Activated CD4-positive, alpha-beta T cell treated with anti-CD3 and anti-CD28 coated beads for 36 hours (primary cell): ENCODE measurements at regions not wholly inside any gene's neighbourhood (a gene's known extent, or its start where the extent isn't known, plus 50 kb on each side); places are given as distances from the start of the nearest gene placed in this dataset.

Source experiments
- ATAC-seq: fragments of 200-7000 bp; cut with Tn5 transposase; one replicate; pipeline ENCODE4 v1.10.0; 2021; ENCODE audit warnings: mild to moderate bottlenecking, moderate library complexity
- CTCF ChIA-PET: fragments of 350-600 bp; sonication (Branson Sonifier 250); formaldehyde crosslinking; loops from one replicate; lab custom pipeline; 2021; ENCODE audit warnings: antibody characterized with exemption; lab: Charles Lee
- POLR2A ChIA-PET: fragments of 350-600 bp; sonication (Branson Sonifier 250); formaldehyde crosslinking; loops from one replicate; lab custom pipeline; 2021; ENCODE audit warnings: antibody characterized with exemption, inconsistent platforms; lab: Charles Lee
- DNase-seq: peaks from one replicate; pipeline ENCODE4 v3.0.0-alpha.2; 2020
- H3K27ac Mint-ChIP-seq: one replicate; pipeline ENCODE4 v1.8.0; 2021; ENCODE audit warnings: mixed read lengths
- H3K27me3 Mint-ChIP-seq: one replicate; pipeline ENCODE4 v1.8.0; 2021; ENCODE audit warnings: mixed read lengths
- H3K36me3 Mint-ChIP-seq: one replicate; pipeline ENCODE4 v1.8.0; 2021; ENCODE audit warnings: low read depth, mixed read lengths
- H3K4me1 Mint-ChIP-seq: one replicate; pipeline ENCODE4 v1.8.0; 2021; ENCODE audit warnings: mixed read lengths
- H3K4me3 Mint-ChIP-seq: one replicate; pipeline ENCODE4 v1.8.0; 2021; ENCODE audit warnings: mild to moderate bottlenecking, moderate library complexity, mixed read lengths
- H3K9me3 Mint-ChIP-seq: one replicate; pipeline ENCODE4 v1.8.0; 2021; ENCODE audit warnings: low read depth, mixed read lengths
- intact Hi-C, 2 experiments: fragments of 100-400 bp; cut with DNase I in 1 of 2; cut with micrococcal nuclease in 1 of 2; formaldehyde crosslinking; loops; one replicate each; pipeline versions ENCODE4 v1.14.2 to v1.15.1; 2022 to 2024; cut with DNase I, micrococcal nuclease

- Mint-ChIP-seq H3K9me3 (no peaks in the 10 kb centered on the region), H3K27me3 (no peaks in the 10 kb centered on the region), H3K27ac (no peak overlapping the region), H3K4me3 (no peak overlapping the region), H3K4me1 (no peaks in the 10 kb centered on the region), H3K36me3 (no peaks in the 10 kb centered on the region)
- intact Hi-C loops: no loop called here
- DNase-seq (no peak), ATAC-seq (no peak)
- POLR2A ChIA-PET: no interaction called here
- CTCF ChIA-PET: no interaction called here
Measured at GRCh38 chr13:88104576-88104975, 433.4 kb downstream of the SLITRK5 start.

GRCh38 chr13:88107570-88107969 lies 436.4 kb downstream of the SLITRK5 start:
- no peaks in the 10 kb centered on the region for H3K9me3 Mint-ChIP-seq
- DNase-seq (no peak), ATAC-seq (no peak)
- ChIA-PET POLR2A (no interaction called here), CTCF (no interaction called here)
- H3K4me3 Mint-ChIP-seq: no peak overlapping the region
- no peaks in the 10 kb centered on the region for H3K27me3 Mint-ChIP-seq
- no peak overlapping the region for H3K27ac Mint-ChIP-seq
- intact Hi-C loops: no loop called here
- H3K4me1 Mint-ChIP-seq: no peaks in the 10 kb centered on the region
- H3K36me3 Mint-ChIP-seq: no peaks in the 10 kb centered on the region

- H3K4me1 Mint-ChIP-seq: no peaks in the 10 kb centered on the region
- ChIA-PET POLR2A (no interaction called here), CTCF (no interaction called here)
- H3K27me3 Mint-ChIP-seq: no peaks in the 10 kb centered on the region
- no peaks in the 10 kb centered on the region for H3K9me3 Mint-ChIP-seq
- DNase-seq (no peak), ATAC-seq (no peak)
- intact Hi-C loops: no loop called here
- H3K4me3 Mint-ChIP-seq: no peak overlapping the region
- H3K36me3 Mint-ChIP-seq: no peaks in the 10 kb centered on the region
- H3K27ac Mint-ChIP-seq: no peak overlapping the region
Measured at GRCh38 chr13:88112526-88112925, 441.4 kb downstream of the SLITRK5 start.

GRCh38 chr13:88115976-88116375 lies 444.8 kb downstream of the SLITRK5 start:
- no peaks in the 10 kb centered on the region for H3K36me3 Mint-ChIP-seq
- H3K9me3 Mint-ChIP-seq: no peaks in the 10 kb centered on the region
- no peak for ATAC-seq
- no peak overlapping the region for H3K4me3 Mint-ChIP-seq
- no peak for DNase-seq
- H3K27ac Mint-ChIP-seq: no peak overlapping the region
- intact Hi-C loops: no loop called here
- ChIA-PET CTCF (no interaction called here), POLR2A (no interaction called here)
- H3K27me3 Mint-ChIP-seq: no peaks in the 10 kb centered on the region
- H3K4me1 Mint-ChIP-seq: no peaks in the 10 kb centered on the region

- H3K9me3 Mint-ChIP-seq: peaks cover 4% of the 10 kb centered on the region
- ChIA-PET CTCF (no interaction called here), POLR2A (no interaction called here)
- no peaks in the 10 kb centered on the region for H3K4me1 Mint-ChIP-seq
- ATAC-seq (no peak), DNase-seq (no peak)
- no peak overlapping the region for H3K27ac Mint-ChIP-seq
- intact Hi-C loops: no loop called here
- no peaks in the 10 kb centered on the region for H3K27me3 Mint-ChIP-seq
- H3K4me3 Mint-ChIP-seq: no peak overlapping the region
- H3K36me3 Mint-ChIP-seq: no peaks in the 10 kb centered on the region
Measured at GRCh38 chr13:88118952-88119351, 447.8 kb downstream of the SLITRK5 start.

- POLR2A ChIA-PET: no interaction called here
- H3K4me3 Mint-ChIP-seq: no peak overlapping the region
- H3K36me3 Mint-ChIP-seq: no peaks in the 10 kb centered on the region
- H3K27ac Mint-ChIP-seq: no peak overlapping the region
- CTCF ChIA-PET: no interaction called here
- ATAC-seq (no peak), DNase-seq (no peak)
- H3K27me3 Mint-ChIP-seq: no peaks in the 10 kb centered on the region
- no peaks in the 10 kb centered on the region for H3K4me1 Mint-ChIP-seq
- H3K9me3 Mint-ChIP-seq: peaks cover 4% of the 10 kb centered on the region
- intact Hi-C loops: no loop called here
Measured at GRCh38 chr13:88124142-88124541, 453.0 kb downstream of the SLITRK5 start.

GRCh38 chr13:88125055-88125454 lies 453.9 kb downstream of the SLITRK5 start:
- Mint-ChIP-seq H3K36me3 (no peaks in the 10 kb centered on the region), H3K27me3 (no peaks in the 10 kb centered on the region), H3K27ac (no peak overlapping the region), H3K4me1 (no peaks in the 10 kb centered on the region), H3K4me3 (no peak overlapping the region), H3K9me3 (peaks cover 4% of the 10 kb centered on the region)
- DNase-seq (no peak), ATAC-seq (no peak)
- intact Hi-C loops: no loop called here
- ChIA-PET CTCF (interaction anchor here (0.7 to 1.4 kb wide), 2 partner anchors 11 to 511 kb away, joined by 3 read pairs; no protein-coding TSS in a partner anchor), POLR2A (no interaction called here)

- Mint-ChIP-seq H3K9me3 (peaks cover 2% of the 10 kb centered on the region), H3K4me1 (no peaks in the 10 kb centered on the region), H3K27ac (no peak overlapping the region), H3K27me3 (no peaks in the 10 kb centered on the region), H3K36me3 (no peaks in the 10 kb centered on the region), H3K4me3 (no peak overlapping the region)
- CTCF ChIA-PET: no interaction called here
- ATAC-seq (no peak), DNase-seq (no peak)
- intact Hi-C loops: no loop called here
- POLR2A ChIA-PET: no interaction called here
Measured at GRCh38 chr13:88136098-88136790, 465.1 kb downstream of the SLITRK5 start.

GRCh38 chr13:88142653-88143052 lies 471.5 kb downstream of the SLITRK5 start:
- Mint-ChIP-seq H3K36me3 (no peaks in the 10 kb centered on the region), H3K9me3 (peaks cover 2% of the 10 kb centered on the region), H3K27ac (no peak overlapping the region), H3K4me1 (no peaks in the 10 kb centered on the region), H3K4me3 (no peak overlapping the region), H3K27me3 (no peaks in the 10 kb centered on the region)
- ATAC-seq: no peak
- intact Hi-C loops: no loop called here
- POLR2A ChIA-PET: no interaction called here
- CTCF ChIA-PET: interaction anchor here (1.1 kb wide), 1 partner anchor 40 kb away, joined by 3 read pairs; no protein-coding TSS in a partner anchor
- DNase-seq: no peak

- H3K4me3 Mint-ChIP-seq: no peak overlapping the region
- DNase-seq (no peak), ATAC-seq (no peak)
- CTCF ChIA-PET: interaction anchor here (0.6 to 0.8 kb wide), 2 partner anchors 67 to 92 kb away, joined by 3 read pairs; no protein-coding TSS in a partner anchor
- no peaks in the 10 kb centered on the region for H3K36me3 Mint-ChIP-seq
- intact Hi-C loops: no loop called here
- H3K27ac Mint-ChIP-seq: no peak overlapping the region
- H3K27me3 Mint-ChIP-seq: no peaks in the 10 kb centered on the region
- POLR2A ChIA-PET: no interaction called here
- no peaks in the 10 kb centered on the region for H3K4me1 Mint-ChIP-seq
- H3K9me3 Mint-ChIP-seq: peaks cover 2% of the 10 kb centered on the region
Measured at GRCh38 chr13:88144580-88144979, 473.4 kb downstream of the SLITRK5 start.

- no peak for DNase-seq
- H3K4me1 Mint-ChIP-seq: no peaks in the 10 kb centered on the region
- CTCF ChIA-PET: no interaction called here
- H3K27me3 Mint-ChIP-seq: no peaks in the 10 kb centered on the region
- POLR2A ChIA-PET: no interaction called here
- H3K4me3 Mint-ChIP-seq: no peak overlapping the region
- ATAC-seq: no peak
- no peaks in the 10 kb centered on the region for H3K9me3 Mint-ChIP-seq
- no peaks in the 10 kb centered on the region for H3K36me3 Mint-ChIP-seq
- H3K27ac Mint-ChIP-seq: no peak overlapping the region
- intact Hi-C loops: no loop called here
Measured at GRCh38 chr13:88153353-88153752, 482.2 kb downstream of the SLITRK5 start.

GRCh38 chr13:88154001-88154400 lies 482.8 kb downstream of the SLITRK5 start:
- POLR2A ChIA-PET: no interaction called here
- H3K27ac Mint-ChIP-seq: no peak overlapping the region
- no peaks in the 10 kb centered on the region for H3K4me1 Mint-ChIP-seq
- no peak for ATAC-seq
- H3K4me3 Mint-ChIP-seq: no peak overlapping the region
- intact Hi-C loops: no loop called here
- CTCF ChIA-PET: no interaction called here
- H3K27me3 Mint-ChIP-seq: no peaks in the 10 kb centered on the region
- DNase-seq: no peak
- H3K36me3 Mint-ChIP-seq: no peaks in the 10 kb centered on the region
- H3K9me3 Mint-ChIP-seq: no peaks in the 10 kb centered on the region
